CD14-positive monocyte (primary cell): ENCODE measurements at regions not wholly inside any gene's neighbourhood (a gene's known extent, or its start where the extent isn't known, plus 50 kb on each side); places are given as distances from the start of the nearest gene placed in this dataset.

Experiments used
- DNase-seq, 3 donors: peaks; one replicate each; pipeline ENCODE4 v3.0.0-alpha.2; 2011 to 2022
- H2AFZ ChIP-seq: 2 replicates; pipeline ENCODE4 v1.6.0; 2012; ENCODE audit warnings: mild to moderate bottlenecking, low read depth, low read length, inconsistent platforms; ENCODE audit not compliant: insufficient read depth, poor library complexity, severe bottlenecking
- H3K27ac ChIP-seq, 2 donors: 1 replicate in 1 of 2; 2 replicates in 1 of 2; pipeline ENCODE4 v1.5.1; 2012 to 2013; ENCODE audit warnings: low read length in 2 of 2, control low read depth in 1 of 2, inconsistent platforms in 1 of 2, low read depth in 1 of 2, mild to moderate bottlenecking in 1 of 2
- H3K27me3 ChIP-seq, 2 donors: one replicate each; pipeline versions ENCODE4 v1.6.0 to v1.6.1; 2011 to 2013; ENCODE audit warnings: low read length in 2 of 2; ENCODE audit not compliant: control insufficient read depth in 2 of 2, insufficient read depth in 2 of 2
- H3K36me3 ChIP-seq, 2 donors: replicated peaks in 1 of 2; 1 replicate in 1 of 2; 2 replicates in 1 of 2; pipeline versions ENCODE4 v1.5.1 to v1.6.1; 2012 to 2013; ENCODE audit warnings: low read length in 2 of 2, control low read depth in 1 of 2, inconsistent platforms in 1 of 2, mild to moderate bottlenecking in 1 of 2; ENCODE audit not compliant: insufficient read depth in 2 of 2, control insufficient read depth in 1 of 2
- H3K4me1 ChIP-seq, 2 donors: 1 replicate in 1 of 2; 2 replicates in 1 of 2; pipeline versions ENCODE4 v1.5.1 to v1.6.1; 2012 to 2013; ENCODE audit warnings: low read length in 2 of 2, control low read depth in 1 of 2, inconsistent platforms in 1 of 2, mild to moderate bottlenecking in 1 of 2, moderate library complexity in 1 of 2; ENCODE audit not compliant: insufficient read depth in 2 of 2, control insufficient read depth in 1 of 2
- H3K4me2 ChIP-seq: replicated peaks from 2 replicates; pipeline ENCODE3; 2012; ENCODE audit warnings: low read length, moderate library complexity, mild to moderate bottlenecking; ENCODE audit not compliant: poor library complexity, severe bottlenecking; ENCODE audit errors: extremely low read depth
- H3K4me3 ChIP-seq, 3 experiments: fragments of 200-600 bp in 1 of 3; sonication (generic) in 1 of 3; replicated peaks in 1 of 3; 1 replicate in 2 of 3; 2 replicates in 1 of 3; pipeline ENCODE4 v1.5.1; 2011 to 2013; ENCODE audit warnings: low read length in 3 of 3, mild to moderate bottlenecking in 3 of 3, control low read depth in 2 of 3, low read depth in 2 of 3, inconsistent platforms in 1 of 3, moderate library complexity in 1 of 3
- H3K79me2 ChIP-seq: 2 replicates; pipeline ENCODE4 v1.6.0; 2012; ENCODE audit warnings: mild to moderate bottlenecking, control low read depth, inconsistent platforms, low read length, moderate library complexity; ENCODE audit not compliant: insufficient read depth
- H3K9ac ChIP-seq: 2 replicates; pipeline ENCODE4 v1.6.0; 2017; ENCODE audit warnings: low read length, mild to moderate bottlenecking; ENCODE audit not compliant: insufficient read depth, poor library complexity, severe bottlenecking
- H3K9me3 ChIP-seq, 2 donors: replicated peaks in 1 of 2; 1 replicate in 1 of 2; 2 replicates in 1 of 2; pipeline versions ENCODE4 v1.5.1 to v1.6.1; 2012 to 2013; ENCODE audit warnings: low read length in 2 of 2, control low read depth in 1 of 2; ENCODE audit not compliant: control insufficient read depth in 1 of 2, insufficient read depth in 1 of 2
- H4K20me1 ChIP-seq: 2 replicates; pipeline ENCODE4 v1.6.0; 2012; ENCODE audit warnings: mild to moderate bottlenecking, low read length, control low read depth, moderate library complexity; ENCODE audit not compliant: insufficient read depth
- H3K27ac Mint-ChIP-seq, 7 donors: one replicate each; pipeline ENCODE4 v1.8.0; 2020; ENCODE audit warnings: mild to moderate bottlenecking in 7 of 7, mixed read lengths in 7 of 7, moderate library complexity in 6 of 7, inconsistent platforms in 2 of 7
- H3K27me3 Mint-ChIP-seq, 3 donors: one replicate each; pipeline ENCODE4 v1.8.0; 2021 to 2022; ENCODE audit warnings: low read depth in 3 of 3, mild to moderate bottlenecking in 3 of 3, mixed read lengths in 3 of 3, moderate library complexity in 3 of 3, inconsistent platforms in 1 of 3
- H3K36me3 Mint-ChIP-seq, 2 donors: one replicate each; pipeline ENCODE4 v1.8.0; 2020; ENCODE audit warnings: mixed read lengths in 2 of 2, inconsistent platforms in 1 of 2, mild to moderate bottlenecking in 1 of 2
- H3K4me1 Mint-ChIP-seq: one replicate; pipeline ENCODE4 v1.8.0; 2020; ENCODE audit warnings: mild to moderate bottlenecking, mixed read lengths
- H3K4me3 Mint-ChIP-seq, 2 donors: one replicate each; pipeline ENCODE4 v1.8.0; 2020; ENCODE audit warnings: mild to moderate bottlenecking in 2 of 2, mixed read lengths in 2 of 2, moderate library complexity in 1 of 2
- H3K9me3 Mint-ChIP-seq, 7 donors: one replicate each; pipeline ENCODE4 v1.8.0; 2020 to 2022; ENCODE audit warnings: mixed read lengths in 7 of 7, mild to moderate bottlenecking in 6 of 7, moderate library complexity in 6 of 7, inconsistent platforms in 2 of 7
- whole genome bisulfite sequencing: methylation state at CpG from one replicate; pipeline ENCODE4 v1.1.5; 2013; ENCODE audit warnings: missing lambda C conversion rate; ENCODE audit not compliant: insufficient coverage; 5-methylcytosine and 5-hydroxymethylcytosine counted together
- intact Hi-C, 2 donors: fragments of 100-400 bp; cut with micrococcal nuclease; formaldehyde crosslinking; loops; one replicate each; pipeline versions ENCODE4 v1.15.0 to v1.15.1; 2023
- TF ChIP-seq, protein P1 (sequence below): fragments of 200-600 bp; IDR thresholded peaks from one replicate; pipeline ENCODE4 v1.8.0; 2022; ENCODE audit warnings: antibody characterized with exemption, mild to moderate bottlenecking

DNA sequence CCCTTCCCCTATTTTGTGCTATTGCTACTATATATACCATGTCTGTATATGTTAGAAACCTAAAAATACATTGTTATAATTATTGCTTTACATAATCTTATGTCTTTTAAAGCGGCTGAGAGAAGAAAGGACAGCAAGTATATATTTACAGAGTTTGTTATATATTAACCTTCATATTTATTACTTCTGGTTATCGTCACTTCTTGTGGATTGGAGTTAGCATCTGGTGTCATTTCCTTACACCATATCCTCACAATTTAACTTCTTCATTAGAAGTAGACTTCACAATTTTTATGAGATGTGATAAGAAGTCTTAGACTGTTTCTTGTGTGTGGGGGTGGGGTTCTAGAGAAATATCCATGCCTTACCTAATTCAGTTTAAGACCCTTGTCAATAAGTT, 123.1 kb downstream of the ATXN3L start:
- H3K79me2 ChIP-seq = no peaks in the 10 kb centered on the region
- H3K36me3 Mint-ChIP-seq = no peaks in the 10 kb centered on the region
- intact Hi-C loops = no loop called here
- no CpG with 5 or more reads among the region's 2 CpGs for WGBS
- H3K27ac Mint-ChIP-seq = no peak overlapping the region
- H2AFZ ChIP-seq = no peak overlapping the region
- peaks cover 0 to 30% (median 2%) of the 10 kb centered on the region in 3 donors for H3K27me3 Mint-ChIP-seq
- peaks cover 0 to 2% (median 0%) of the 10 kb centered on the region in 7 donors for H3K9me3 Mint-ChIP-seq
- no peaks in the 10 kb centered on the region for H3K9me3 ChIP-seq
- H3K4me2 ChIP-seq = no peak overlapping the region
- H3K27ac ChIP-seq = no peak overlapping the region
- DNase-seq = no peak
- TF ChIP-seq, protein P1, sequence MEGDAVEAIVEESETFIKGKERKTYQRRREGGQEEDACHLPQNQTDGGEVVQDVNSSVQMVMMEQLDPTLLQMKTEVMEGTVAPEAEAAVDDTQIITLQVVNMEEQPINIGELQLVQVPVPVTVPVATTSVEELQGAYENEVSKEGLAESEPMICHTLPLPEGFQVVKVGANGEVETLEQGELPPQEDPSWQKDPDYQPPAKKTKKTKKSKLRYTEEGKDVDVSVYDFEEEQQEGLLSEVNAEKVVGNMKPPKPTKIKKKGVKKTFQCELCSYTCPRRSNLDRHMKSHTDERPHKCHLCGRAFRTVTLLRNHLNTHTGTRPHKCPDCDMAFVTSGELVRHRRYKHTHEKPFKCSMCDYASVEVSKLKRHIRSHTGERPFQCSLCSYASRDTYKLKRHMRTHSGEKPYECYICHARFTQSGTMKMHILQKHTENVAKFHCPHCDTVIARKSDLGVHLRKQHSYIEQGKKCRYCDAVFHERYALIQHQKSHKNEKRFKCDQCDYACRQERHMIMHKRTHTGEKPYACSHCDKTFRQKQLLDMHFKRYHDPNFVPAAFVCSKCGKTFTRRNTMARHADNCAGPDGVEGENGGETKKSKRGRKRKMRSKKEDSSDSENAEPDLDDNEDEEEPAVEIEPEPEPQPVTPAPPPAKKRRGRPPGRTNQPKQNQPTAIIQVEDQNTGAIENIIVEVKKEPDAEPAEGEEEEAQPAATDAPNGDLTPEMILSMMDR = no peak
- no peak overlapping the region for H3K4me3 Mint-ChIP-seq
- H3K9ac ChIP-seq = no peak overlapping the region
- no peaks in the 10 kb centered on the region for H4K20me1 ChIP-seq
- no peaks in the 10 kb centered on the region for H3K36me3 ChIP-seq
- no peaks in the 10 kb centered on the region for H3K4me1 ChIP-seq
- no peak overlapping the region for H3K4me3 ChIP-seq
- H3K27me3 ChIP-seq = peaks cover 0 to 38% of the 10 kb centered on the region in 2 donors
- H3K4me1 Mint-ChIP-seq = no peaks in the 10 kb centered on the region

DNA sequence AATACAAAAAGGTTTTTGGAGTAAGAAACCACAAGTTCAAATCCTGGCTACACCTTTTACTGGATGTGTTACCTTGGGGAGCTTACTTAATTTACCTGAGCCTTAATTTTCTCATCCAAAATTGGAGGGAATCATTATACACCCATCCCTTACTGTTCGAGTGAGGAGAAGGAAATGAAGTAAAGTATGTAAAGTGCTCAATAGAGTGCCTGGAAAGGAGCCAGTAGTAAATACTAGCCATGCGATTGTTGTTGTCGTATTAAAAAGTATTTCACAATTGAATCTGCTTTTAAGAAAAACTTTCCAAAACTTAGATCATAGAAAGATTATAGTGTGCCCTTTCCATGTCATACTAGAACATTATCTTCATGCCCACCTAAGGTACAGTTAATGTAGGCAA, 124.5 kb downstream of the ATXN3L start:
- Histone ChIP-seq H3K36me3 (no peaks in the 10 kb centered on the region), H3K79me2 (no peaks in the 10 kb centered on the region), H4K20me1 (no peaks in the 10 kb centered on the region), H3K4me2 (no peak overlapping the region), H3K4me3 (no peak overlapping the region), H3K9me3 (no peaks in the 10 kb centered on the region), H3K9ac (no peak overlapping the region), H3K27me3 (peaks cover 0 to 37% of the 10 kb centered on the region in 2 donors), H2AFZ (no peak overlapping the region), H3K4me1 (no peaks in the 10 kb centered on the region), H3K27ac (no peak overlapping the region)
- intact Hi-C loops = no loop called here
- Mint-ChIP-seq H3K4me3 (no peak overlapping the region), H3K36me3 (no peaks in the 10 kb centered on the region), H3K4me1 (no peaks in the 10 kb centered on the region), H3K27ac (no peak overlapping the region), H3K9me3 (no peaks in the 10 kb centered on the region), H3K27me3 (peaks cover 0 to 28% (median 1%) of the 10 kb centered on the region in 3 donors)
- DNase-seq = no peak
- no CpG with 5 or more reads among the region's 3 CpGs for WGBS
- TF ChIP-seq, protein P1 = no peak
